H1 (cell line): ENCODE measurements at regions not wholly inside any gene's neighbourhood (a gene's known extent, or its start where the extent isn't known, plus 50 kb on each side); places are given as distances from the start of the nearest gene placed in this dataset.

ENCODE experiments used
- CTCF ChIA-PET: fragments of 300-600 bp; sonication (Branson Sonifier 250); formaldehyde crosslinking; loops from one replicate; lab custom pipeline; 2021; ENCODE audit not compliant: partially characterized antibody; lab: Charles Lee
- POLR2A ChIA-PET: fragments of 300-600 bp; sonication (Branson Sonifier 250); formaldehyde crosslinking; loops from one replicate; lab custom pipeline; 2021; ENCODE audit warnings: inconsistent platforms; ENCODE audit not compliant: partially characterized antibody; lab: Charles Lee
- DNase-seq, 2 experiments: peaks; one replicate each; pipeline versions ENCODE4 v3.0.0 to v3.0.0-alpha.2; 2010 to 2022; ENCODE audit warnings: low spot score in 2 of 2, low read depth in 1 of 2, mixed read lengths in 1 of 2
- FAIRE-seq: peaks from 2 replicates; lab custom pipeline; 2011; peaks lifted over from hg19 to GRCh38; lab: Jason Lieb, UNC
- H2AFZ ChIP-seq: 2 replicates; pipeline ENCODE4 v1.8.1; 2012; ENCODE audit warnings: low read length, inconsistent platforms
- H2AK5ac ChIP-seq: 2 replicates; pipeline ENCODE4 v1.6.1; 2013; ENCODE audit warnings: low read depth, low read length
- H2BK120ac ChIP-seq: replicated peaks from 2 replicates; pipeline ENCODE3; 2013; ENCODE audit warnings: low read depth, low read length, inconsistent platforms
- H2BK12ac ChIP-seq: 2 replicates; pipeline ENCODE4 v1.6.1; 2013; ENCODE audit warnings: low read depth, low read length
- H2BK15ac ChIP-seq: 2 replicates; pipeline ENCODE4 v1.6.1; 2013; ENCODE audit warnings: low read length
- H2BK20ac ChIP-seq: 2 replicates; pipeline ENCODE4 v1.6.1; 2013; ENCODE audit warnings: low read length
- H2BK5ac ChIP-seq: 2 replicates; pipeline ENCODE4 v1.6.1; 2013; ENCODE audit warnings: low read depth, low read length
- H3K14ac ChIP-seq: 2 replicates; pipeline ENCODE4 v1.6.1; 2013; ENCODE audit warnings: inconsistent platforms; ENCODE audit not compliant: insufficient read length
- H3K18ac ChIP-seq: 2 replicates; pipeline ENCODE4 v1.6.1; 2013; ENCODE audit warnings: low read length; ENCODE audit errors: extremely low read depth
- H3K23ac ChIP-seq: 2 replicates; pipeline ENCODE4 v1.6.1; 2013; ENCODE audit warnings: inconsistent platforms; ENCODE audit not compliant: insufficient read length
- H3K23me2 ChIP-seq: 2 replicates; pipeline ENCODE4 v1.6.1; 2013; ENCODE audit warnings: low read depth, low read length
- H3K27ac ChIP-seq: 2 replicates; pipeline ENCODE4 v1.6.1; 2011; ENCODE audit warnings: low read depth, low read length, inconsistent platforms
- H3K27me3 ChIP-seq, 4 experiments: replicated peaks in 1 of 4; 1 replicate in 1 of 4; 2 replicates in 3 of 4; pipeline versions ENCODE4 v1.6.1 to v1.8.1; 2011 to 2013; ENCODE audit warnings: low read length in 3 of 4, mild to moderate bottlenecking in 3 of 4, inconsistent platforms in 2 of 4, mixed read lengths in 2 of 4, moderate library complexity in 1 of 4; ENCODE audit not compliant: control insufficient read depth in 3 of 4, insufficient read depth in 3 of 4; ENCODE audit errors: extremely low read depth in 1 of 4
- H3K36me3 ChIP-seq, 4 experiments: 2 replicates each; pipeline versions ENCODE4 v1.6.1 to v1.8.1; 2011 to 2013; ENCODE audit warnings: mild to moderate bottlenecking in 4 of 4, low read length in 3 of 4, moderate library complexity in 2 of 4, control low read depth in 1 of 4, inconsistent platforms in 1 of 4; ENCODE audit not compliant: insufficient read depth in 4 of 4, control insufficient read depth in 2 of 4
- H3K4ac ChIP-seq: replicated peaks from 2 replicates; pipeline ENCODE3; 2013; ENCODE audit warnings: low read length, low read depth, mixed read lengths, inconsistent platforms; ENCODE audit not compliant: insufficient read length
- H3K4me1 ChIP-seq, 4 experiments: replicated peaks in 1 of 4; 1 replicate in 1 of 4; 2 replicates in 3 of 4; pipeline versions ENCODE4 v1.6.1 to v1.8.1; 2011 to 2013; ENCODE audit warnings: low read length in 3 of 4, inconsistent platforms in 2 of 4, mixed read lengths in 1 of 4; ENCODE audit not compliant: insufficient read depth in 4 of 4, control insufficient read depth in 3 of 4
- H3K4me2 ChIP-seq, 2 experiments: 2 replicates each; pipeline versions ENCODE4 v1.6.1 to v1.8.1; 2011 to 2013; ENCODE audit warnings: low read depth in 2 of 2, low read length in 2 of 2, control low read depth in 1 of 2, inconsistent platforms in 1 of 2, mild to moderate bottlenecking in 1 of 2; ENCODE audit not compliant: insufficient read depth in 1 of 2
- H3K4me3 ChIP-seq, 4 experiments: fragments of 200-600, 300-600 bp in 1 of 4; sonication (generic), shearing (Covaris generic), sonication (Bioruptor Twin) in 1 of 4; 2 replicates each; pipeline versions ENCODE4 v1.5.1 to v1.8.1; 2011 to 2016; ENCODE audit warnings: low read length in 4 of 4, low read depth in 3 of 4, control low read depth in 2 of 4, inconsistent platforms in 2 of 4, mild to moderate bottlenecking in 2 of 4, mixed read lengths in 1 of 4, moderate library complexity in 1 of 4; ENCODE audit not compliant: insufficient read depth in 2 of 4; ENCODE audit errors: extremely low read depth in 1 of 4
- H3K56ac ChIP-seq: replicated peaks from 2 replicates; pipeline ENCODE3; 2013; ENCODE audit warnings: low read depth, mild to moderate bottlenecking, mixed read lengths, low read length, inconsistent platforms; ENCODE audit not compliant: insufficient read length
- H3K79me1 ChIP-seq: 2 replicates; pipeline ENCODE4 v1.6.1; 2013; ENCODE audit warnings: low read depth, low read length, control low read depth
- H3K79me2 ChIP-seq, 2 experiments: 2 replicates each; pipeline versions ENCODE4 v1.6.1 to v1.8.1; 2012 to 2013; ENCODE audit warnings: low read length in 2 of 2, mild to moderate bottlenecking in 2 of 2, inconsistent platforms in 1 of 2; ENCODE audit not compliant: insufficient read depth in 2 of 2, control insufficient read depth in 1 of 2
- H3K9ac ChIP-seq, 4 experiments: replicated peaks in 1 of 4; 1 replicate in 1 of 4; 2 replicates in 3 of 4; pipeline versions ENCODE4 v1.6.1 to v1.8.1; 2011 to 2013; ENCODE audit warnings: low read depth in 3 of 4, low read length in 3 of 4, control low read depth in 2 of 4, mild to moderate bottlenecking in 2 of 4, moderate library complexity in 2 of 4, inconsistent platforms in 1 of 4; ENCODE audit errors: extremely low read depth in 1 of 4
- H3K9me3 ChIP-seq, 2 experiments: 2 replicates each; pipeline versions ENCODE4 v1.6.1 to v1.8.1; 2012 to 2013; ENCODE audit warnings: mild to moderate bottlenecking in 2 of 2, moderate library complexity in 2 of 2, control low read depth in 1 of 2, inconsistent platforms in 1 of 2, low read depth in 1 of 2, low read length in 1 of 2, mixed read lengths in 1 of 2; ENCODE audit not compliant: insufficient read depth in 2 of 2
- H4K20me1 ChIP-seq, 2 experiments: replicated peaks in 1 of 2; 2 replicates each; pipeline versions ENCODE3 to v1.8.1; 2011 to 2013; ENCODE audit warnings: inconsistent platforms in 2 of 2, low read length in 2 of 2, mild to moderate bottlenecking in 1 of 2; ENCODE audit not compliant: insufficient read depth in 2 of 2, control insufficient read depth in 1 of 2
- H4K5ac ChIP-seq: 2 replicates; pipeline ENCODE4 v1.6.1; 2013; ENCODE audit warnings: low read length, low read depth, mixed read lengths, inconsistent platforms; ENCODE audit not compliant: insufficient read length
- H4K8ac ChIP-seq: 2 replicates; pipeline ENCODE4 v1.8.0; 2013; ENCODE audit warnings: mild to moderate bottlenecking, moderate library complexity, low read length, inconsistent platforms; ENCODE audit not compliant: insufficient read depth; ENCODE audit errors: extremely low read depth
- H4K91ac ChIP-seq: replicated peaks from 2 replicates; pipeline ENCODE3; 2013; ENCODE audit warnings: low read length, mixed read lengths, inconsistent platforms; ENCODE audit not compliant: insufficient read length
- BCL11A ChIP-seq, 2 experiments: IDR thresholded peaks; one replicate each; pipeline ENCODE4 v1.6.1; 2011; ENCODE audit warnings: low read depth in 2 of 2, low read length in 2 of 2, mild to moderate bottlenecking in 2 of 2
- CEBPB ChIP-seq: IDR thresholded peaks from 2 replicates; pipeline ENCODE4 v1.6.1; 2012; ENCODE audit warnings: low read depth, low read length
- CHD2 ChIP-seq: IDR thresholded peaks from 2 replicates; pipeline ENCODE4 v1.6.1; 2012; ENCODE audit warnings: low read length, improper control_type of control experiment
- HDAC6 ChIP-seq: IDR thresholded peaks from one replicate; pipeline ENCODE4 v1.7.1; 2012; ENCODE audit warnings: low read depth, mild to moderate bottlenecking, inconsistent platforms, low read length, moderate library complexity
- NANOG ChIP-seq: IDR thresholded peaks from 2 replicates; pipeline ENCODE4 v1.6.1; 2011; ENCODE audit warnings: low read length, low read depth, mild to moderate bottlenecking, inconsistent platforms; ENCODE audit not compliant: insufficient read depth, poor library complexity, severe bottlenecking
- NRF1 ChIP-seq: IDR thresholded peaks from 2 replicates; pipeline ENCODE4 v1.6.1; 2011; ENCODE audit warnings: mild to moderate bottlenecking, low read depth, low read length, improper control_type of control experiment
- RAD21 ChIP-seq, 2 experiments: IDR thresholded peaks in 1 of 2; conservative IDR thresholded peaks in 1 of 2; 2 replicates each; pipeline ENCODE4 v1.6.1; 2011; ENCODE audit warnings: low read depth in 2 of 2, low read length in 2 of 2, improper control_type of control experiment in 1 of 2, inconsistent platforms in 1 of 2, mild to moderate bottlenecking in 1 of 2, moderate library complexity in 1 of 2
- RBBP5 ChIP-seq: IDR thresholded peaks from 2 replicates; pipeline ENCODE4 v1.7.1; 2012; ENCODE audit warnings: low read depth, mild to moderate bottlenecking, inconsistent platforms, low read length, moderate library complexity, borderline replicate concordance
- TAF7 ChIP-seq: optimal IDR thresholded peaks from 2 replicates; pipeline ENCODE3; 2011; ENCODE audit warnings: low read depth, mild to moderate bottlenecking, inconsistent platforms, low read length, moderate library complexity, borderline replicate concordance
- USF2 ChIP-seq: IDR thresholded peaks from 2 replicates; pipeline ENCODE4 v1.6.1; 2011; ENCODE audit warnings: low read length, improper control_type of control experiment
- ZNF274 ChIP-seq: IDR thresholded peaks from 2 replicates; pipeline ENCODE4 v1.7.0; 2012; ENCODE audit warnings: low read length, borderline replicate concordance; ENCODE audit errors: extremely low read depth
- WGBS, 2 experiments: shearing (Covaris generic) in 1 of 2; methylation state at CpG; one replicate each; pipeline versions ENCODE4 v1.1.6 to v1.1.7; 2013 to 2015; ENCODE audit warnings: low lambda C conversion rate in 2 of 2, mixed read lengths in 2 of 2, inconsistent platforms in 1 of 2, low coverage in 1 of 2, missing lambda C conversion rate in 1 of 2; ENCODE audit not compliant: insufficient replicate concordance in 2 of 2, insufficient coverage in 1 of 2, insufficient read length in 1 of 2; ENCODE audit errors: extremely low coverage in 1 of 2, missing lambda C conversion rate in 1 of 2; 5-methylcytosine and 5-hydroxymethylcytosine counted together

GRCh38 chr13:109669234-109669612 is 117.2 kb downstream of the IRS2 start:
- Histone ChIP-seq H2BK120ac (no peak overlapping the region), H4K91ac (no peak overlapping the region), H3K14ac (no peak overlapping the region), H3K4me1 (peaks cover 0 to 8% (median 4%) of the 10 kb centered on the region in 4 experiments; a peak in 4 of 7 replicates), H3K27me3 (no peaks in the 10 kb centered on the region; a peak in 1 of 7 replicates), H3K4me2 (no peak overlapping the region; a peak in 1 of 4 replicates), H2AFZ (peak overlapping the region; percentile 99), H3K4me3 (no peak overlapping the region), H3K9ac (no peak overlapping the region), H3K18ac (0 out of 2 replicates have a peak overlapping the region, but pooled peaks have one; percentile 67), H2AK5ac (no peak overlapping the region), H3K36me3 (no peaks in the 10 kb centered on the region), H3K27ac (no peak overlapping the region), H4K8ac (no peak overlapping the region), H3K4ac (no peak overlapping the region), H3K56ac (no peak overlapping the region), H4K20me1 (no peaks in the 10 kb centered on the region), H3K9me3 (no peaks in the 10 kb centered on the region), H3K23ac (no peak overlapping the region), H3K79me1 (no peaks in the 10 kb centered on the region), H2BK20ac (no peak overlapping the region), H2BK5ac (no peak overlapping the region), H2BK15ac (peak overlapping the region; percentile 61; the same call in 1 of the 2 replicates), H3K23me2 (no peaks in the 10 kb centered on the region), H4K5ac (no peak overlapping the region), H3K79me2 (no peaks in the 10 kb centered on the region), H2BK12ac (0 out of 2 replicates have a peak overlapping the region, but pooled peaks have one; percentile 55)
- 88% methylated on average over 8 of the region's 8 CpGs; no CpG with 5 or more reads in 1 of the 2 experiments for WGBS, 2 experiments
- DNase-seq (no peak), FAIRE-seq (no peak)
- CTCF ChIA-PET, result interaction anchor here (0.8 to 1.9 kb wide), 4 partner anchors 13 to 473 kb away, joined by 3 to 5 read pairs (median 3); no protein-coding TSS in a partner anchor
- POLR2A ChIA-PET, result no interaction called here
- TF ChIP-seq RAD21 (IDR thresholded peaks at IDR 0.05 in 1 of 2, conservative IDR thresholded peaks at IDR 0.05 in 1 of 2; ENCODE audit: low read depth in 2 of 2, low read length in 2 of 2), result no peak
- TF ChIP-seq ZNF274, result no peak
- TF ChIP-seq BCL11A (IDR thresholded peaks at IDR 0.05; ENCODE audit: low read depth in 2 of 2, low read length in 2 of 2), result no peak
- no peak for TF ChIP-seq NRF1
- TF ChIP-seq HDAC6, result no peak
- TF ChIP-seq NANOG, result no peak
- TF ChIP-seq USF2, result no peak
- TF ChIP-seq CHD2, result no peak
- TF ChIP-seq CEBPB, result no peak
- no peak for TF ChIP-seq RBBP5
- TF ChIP-seq TAF7, result no peak
